GM10248 (cell line): ENCODE measurements at regions not wholly inside any gene's neighbourhood (a gene's known extent, or its start where the extent isn't known, plus 50 kb on each side); places are given as distances from the start of the nearest gene placed in this dataset.

Experiments used
- CTCF ChIA-PET: fragments of 300-600 bp; sonication (Branson Sonifier 250); formaldehyde crosslinking; extraction: SDS; loops from one replicate; lab custom pipeline; 2021; ENCODE audit warnings: antibody characterized with exemption; lab: Yijun Ruan, JAX
- POLR2A ChIA-PET: fragments of 350-650 bp; sonication (Branson Sonifier 250); formaldehyde crosslinking; extraction: SDS; loops from one replicate; lab custom pipeline; 2020; ENCODE audit warnings: antibody characterized with exemption; lab: Yijun Ruan, JAX
- DNase-seq: peaks from one replicate; pipeline ENCODE4 v3.0.0; 2012; ENCODE audit errors: extremely low spot score
- TF ChIP-seq, protein P1 (sequence below): IDR thresholded peaks from 2 replicates; pipeline ENCODE4 v1.5.1; 2012; ENCODE audit warnings: mild to moderate bottlenecking, low read depth; ENCODE audit errors: extremely low read depth, missing control alignments, control extremely low read depth

DNA sequence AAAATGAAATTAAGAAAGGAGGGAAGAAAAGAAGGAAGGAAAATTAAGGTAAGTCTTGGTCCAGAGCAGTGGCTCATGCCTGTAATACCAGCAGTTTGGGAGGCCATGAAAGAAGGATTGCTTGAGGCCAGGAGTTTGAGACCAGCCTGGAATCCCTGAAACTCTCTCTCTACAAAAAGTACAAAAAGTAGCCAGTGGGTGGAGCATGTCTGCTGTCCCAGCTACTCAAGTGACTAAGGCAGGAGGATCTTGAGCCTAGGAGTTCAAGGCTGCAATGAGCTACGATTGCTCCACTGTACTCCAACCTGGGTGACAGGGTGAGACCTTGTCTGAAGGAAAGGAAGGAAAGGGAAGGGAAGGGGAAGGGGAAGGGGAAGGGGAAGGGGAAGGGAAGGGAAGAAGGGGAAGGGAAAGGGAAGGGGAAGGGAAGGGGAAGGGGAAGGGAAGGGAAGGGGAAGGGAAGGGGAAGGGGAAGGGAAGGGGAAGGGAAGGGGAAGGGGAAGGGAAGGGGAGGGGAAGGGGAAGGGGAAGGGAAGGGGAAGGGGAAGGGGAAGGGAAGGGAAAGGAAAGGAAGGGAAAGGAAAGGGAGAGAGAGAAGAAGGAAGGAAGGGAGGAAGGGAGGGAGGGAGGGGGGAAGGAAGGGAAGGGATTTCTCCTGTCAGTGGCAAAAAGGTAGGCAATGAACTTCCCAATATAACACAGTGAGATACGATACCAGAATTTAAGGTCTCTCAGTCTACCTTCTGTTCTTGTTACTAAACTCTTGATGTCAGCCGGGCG lies 412.8 kb downstream of the CMPK2 start:
- TF ChIP-seq, protein P1, sequence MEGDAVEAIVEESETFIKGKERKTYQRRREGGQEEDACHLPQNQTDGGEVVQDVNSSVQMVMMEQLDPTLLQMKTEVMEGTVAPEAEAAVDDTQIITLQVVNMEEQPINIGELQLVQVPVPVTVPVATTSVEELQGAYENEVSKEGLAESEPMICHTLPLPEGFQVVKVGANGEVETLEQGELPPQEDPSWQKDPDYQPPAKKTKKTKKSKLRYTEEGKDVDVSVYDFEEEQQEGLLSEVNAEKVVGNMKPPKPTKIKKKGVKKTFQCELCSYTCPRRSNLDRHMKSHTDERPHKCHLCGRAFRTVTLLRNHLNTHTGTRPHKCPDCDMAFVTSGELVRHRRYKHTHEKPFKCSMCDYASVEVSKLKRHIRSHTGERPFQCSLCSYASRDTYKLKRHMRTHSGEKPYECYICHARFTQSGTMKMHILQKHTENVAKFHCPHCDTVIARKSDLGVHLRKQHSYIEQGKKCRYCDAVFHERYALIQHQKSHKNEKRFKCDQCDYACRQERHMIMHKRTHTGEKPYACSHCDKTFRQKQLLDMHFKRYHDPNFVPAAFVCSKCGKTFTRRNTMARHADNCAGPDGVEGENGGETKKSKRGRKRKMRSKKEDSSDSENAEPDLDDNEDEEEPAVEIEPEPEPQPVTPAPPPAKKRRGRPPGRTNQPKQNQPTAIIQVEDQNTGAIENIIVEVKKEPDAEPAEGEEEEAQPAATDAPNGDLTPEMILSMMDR, result no peak
- no peak for DNase-seq
- CTCF ChIA-PET, result no interaction called here
- POLR2A ChIA-PET, result no interaction called here

DNA sequence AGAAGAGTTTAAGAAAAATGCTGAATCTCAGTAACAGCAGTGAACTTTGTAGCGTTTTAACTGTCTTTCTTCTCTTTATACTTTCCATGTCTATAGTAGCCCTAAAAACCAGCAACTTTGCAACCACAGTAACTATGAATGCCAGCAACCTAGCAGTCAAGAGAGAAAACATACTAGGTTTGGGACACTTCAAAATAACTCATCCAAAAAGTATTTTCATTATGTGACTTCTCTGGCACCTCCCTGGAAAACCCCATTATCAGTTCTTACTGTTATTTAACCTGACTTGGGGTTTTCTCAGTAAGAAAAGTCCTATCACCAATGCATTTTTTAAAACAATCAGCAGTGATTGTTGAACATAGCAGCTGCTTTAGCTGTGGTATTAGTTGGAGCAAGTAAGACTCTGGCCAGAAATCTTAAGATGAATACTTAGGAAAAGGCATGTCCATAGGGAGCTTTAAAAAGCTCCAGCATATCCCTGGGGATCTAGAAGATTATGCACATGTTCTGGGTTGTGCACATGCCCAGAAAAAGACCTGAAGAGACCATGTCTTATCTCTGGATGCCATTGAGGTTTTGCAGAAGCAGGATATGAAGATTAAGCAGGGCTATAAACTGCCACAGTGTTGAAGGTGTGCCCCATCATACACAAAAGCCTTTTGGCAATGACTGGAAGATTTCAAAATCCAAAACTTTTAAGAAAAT lies 411.3 kb downstream of the CMPK2 start:
- no peak for DNase-seq
- TF ChIP-seq, protein P1, result no peak
- ChIA-PET POLR2A (no interaction called here), CTCF (no interaction called here)

DNA sequence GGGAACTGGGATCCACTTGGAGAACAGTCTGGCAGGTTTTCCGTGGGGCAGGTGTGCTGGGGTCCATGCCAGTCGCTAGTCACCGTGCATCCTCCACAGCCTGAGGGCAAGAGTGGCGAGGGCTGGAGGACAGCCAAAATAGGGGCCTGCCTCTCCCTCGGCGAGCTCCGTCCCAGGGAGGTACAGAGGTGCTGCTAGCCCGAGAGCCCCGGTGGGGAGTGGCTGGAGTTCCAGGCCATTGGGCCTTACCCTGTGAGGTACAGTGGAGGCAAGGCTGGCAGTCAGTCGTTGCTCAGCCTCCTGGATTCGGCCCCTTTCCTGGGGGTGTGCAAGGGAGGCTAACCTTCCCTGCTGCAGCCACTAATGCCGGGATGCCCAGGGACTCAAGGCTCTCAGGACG lies 406.6 kb downstream of the CMPK2 start:
- POLR2A ChIA-PET, result no interaction called here

DNA sequence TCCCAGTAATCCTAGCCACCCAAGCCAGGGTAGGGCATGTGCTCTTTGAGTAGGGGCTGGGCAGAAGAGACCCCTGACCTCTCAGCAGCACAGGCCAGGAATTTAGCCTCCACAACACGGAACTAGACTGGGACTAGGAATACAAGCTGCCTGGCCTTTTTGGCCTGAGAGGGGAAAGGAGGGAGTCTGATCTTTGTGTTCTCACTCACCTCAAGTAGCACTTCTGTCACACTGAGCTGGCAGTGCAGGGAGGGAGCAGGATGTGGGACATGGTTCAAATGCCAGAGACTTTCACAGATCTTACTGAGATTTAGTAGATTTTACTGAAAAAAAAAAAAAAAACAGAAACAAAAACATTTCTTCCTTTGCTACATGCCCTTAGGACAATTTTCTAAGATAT lies 395.2 kb downstream of the CMPK2 start:
- TF ChIP-seq, protein P1, result no peak
- POLR2A ChIA-PET, result no interaction called here
- CTCF ChIA-PET, result no interaction called here
- DNase-seq, result no peak

More for the DNA sequence above, 406.6 kb downstream of the CMPK2 start:
- CTCF ChIA-PET, result no interaction called here
- TF ChIP-seq, protein P1, result no peak
- DNase-seq, result no peak

DNA sequence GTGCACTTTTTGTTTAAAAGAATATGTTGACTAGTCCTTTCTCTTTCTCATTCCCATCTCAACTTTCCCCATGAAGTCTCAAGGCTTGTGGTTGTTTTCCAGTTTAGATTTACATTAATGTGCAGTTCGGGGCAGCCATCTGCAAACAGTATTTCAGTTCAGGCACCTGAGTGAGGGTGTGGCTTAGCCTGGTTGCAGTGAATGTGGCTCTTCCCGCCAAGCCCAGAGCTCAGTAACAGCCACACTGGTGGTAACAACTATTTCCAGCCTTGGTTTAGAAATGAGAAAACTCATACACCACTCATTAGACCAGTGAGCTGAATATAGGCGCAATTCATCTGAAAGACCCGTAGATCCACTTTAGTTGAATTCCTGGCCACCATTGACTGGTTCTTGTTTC lies 394.3 kb downstream of the CMPK2 start:
- TF ChIP-seq, protein P1, result no peak
- POLR2A ChIA-PET, result no interaction called here
- CTCF ChIA-PET, result interaction anchor here (1.9 kb wide), 1 partner anchor 14 kb away, joined by 6 read pairs; no protein-coding TSS in a partner anchor
- DNase-seq, result no peak

DNA sequence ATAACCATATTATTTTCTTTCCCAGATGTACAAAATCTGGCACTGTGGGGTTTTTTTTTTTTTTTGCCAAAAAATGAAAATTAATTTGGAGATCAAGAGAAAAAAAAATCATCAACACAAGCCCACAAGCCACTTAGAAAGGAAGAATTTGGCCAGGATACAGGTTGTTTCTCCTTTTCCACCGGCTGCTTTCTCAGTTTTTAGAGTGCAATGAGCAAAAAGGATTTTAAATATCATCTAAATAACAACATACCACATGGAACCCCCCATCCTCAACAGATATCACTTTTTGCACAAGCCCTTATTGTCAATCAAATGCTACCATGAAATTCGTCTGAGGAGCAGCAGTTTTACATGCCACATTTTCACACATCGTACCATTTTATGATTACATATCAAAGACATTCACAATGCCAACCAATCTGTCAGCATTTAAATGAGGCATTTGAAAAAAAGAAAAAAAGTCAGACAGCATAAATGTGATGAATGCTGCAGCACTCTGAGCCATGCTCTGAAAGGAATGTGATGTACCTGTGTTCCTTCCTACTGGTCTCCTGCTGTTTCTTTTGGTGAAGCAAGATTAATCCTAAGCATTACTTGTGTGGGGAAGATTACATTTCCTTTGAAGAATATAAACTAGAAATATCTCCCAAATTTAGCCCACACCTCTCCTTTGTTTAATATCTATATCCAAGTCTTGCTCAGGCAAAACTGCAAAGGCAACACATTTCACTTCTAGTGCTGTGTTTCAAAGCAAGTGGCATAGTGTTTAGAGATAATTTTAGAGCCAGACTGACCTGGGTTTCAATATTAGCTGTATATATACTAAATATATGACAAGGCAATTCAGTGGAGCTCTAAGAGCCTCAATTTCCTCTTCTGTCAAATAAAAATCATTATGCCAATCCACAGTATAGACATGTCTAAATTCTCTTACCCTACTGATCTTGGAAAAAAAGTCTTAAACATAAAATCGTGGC lies 391.3 kb downstream of the CMPK2 start:
- ChIA-PET CTCF (interaction anchor here (1.4 kb wide), 1 partner anchor 10 kb away, joined by 3 read pairs; no protein-coding TSS in a partner anchor), POLR2A (no interaction called here)
- no peak for DNase-seq
- TF ChIP-seq, protein P1, result no peak
